ENCODE measurements at regions not wholly inside any gene's neighbourhood (a gene's known extent, or its start where the extent isn't known, plus 50 kb on each side); places are given as distances from the start of the nearest gene placed in this dataset.

DNA sequence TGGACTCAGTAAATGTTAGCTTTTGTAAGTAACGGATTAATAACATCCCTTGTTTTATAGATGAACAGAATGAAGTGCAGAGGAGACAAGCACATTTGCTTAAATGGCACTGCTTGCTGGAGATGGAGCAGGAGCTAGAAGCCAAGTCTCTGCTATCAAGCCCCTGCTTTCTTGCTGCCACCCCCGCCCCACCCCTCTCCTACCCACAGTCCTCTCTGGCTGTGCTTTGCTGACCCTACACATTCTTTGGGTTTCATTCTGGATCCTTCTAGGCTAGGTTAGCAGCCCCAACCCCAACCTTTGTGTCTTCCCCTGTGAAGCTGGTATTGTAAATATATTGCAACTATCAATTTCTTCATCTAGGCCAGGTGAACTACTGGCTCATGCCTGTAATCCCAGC lies 77.5 kb upstream of the CAPZB start (continued):
- TF ChIP-seq ZNF816 (CRISPR knock-in tag; IDR thresholded peaks at IDR 0.05; ENCODE audit: borderline replicate concordance) (no peak), ZGPAT (CRISPR knock-in tag; IDR thresholded peaks at IDR 0.05) (no peak), ZNF33A (CRISPR knock-in tag; IDR thresholded peaks at IDR 0.05; ENCODE audit: borderline replicate concordance) (no peak)

DNA sequence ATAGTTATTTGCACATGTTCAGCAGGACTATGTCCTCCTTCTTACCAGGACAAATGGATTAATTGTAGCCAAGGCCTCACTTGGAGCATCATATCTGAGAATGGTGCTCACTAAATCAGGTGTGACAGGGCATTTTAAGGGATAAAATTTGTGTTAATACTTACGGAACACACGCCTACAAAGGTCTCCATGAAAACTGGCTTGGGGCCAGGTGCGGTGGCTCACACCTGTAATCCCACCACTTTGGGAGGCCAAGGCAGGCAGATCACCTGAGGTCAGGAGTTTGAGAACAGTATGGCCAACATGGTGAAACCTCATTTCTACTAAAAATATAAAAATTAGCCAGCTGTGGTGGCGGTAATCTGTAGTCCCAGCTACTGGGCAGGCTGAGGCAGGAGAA lies 75.1 kb upstream of the CAPZB start:
- CTCF ChIA-PET (ENCODE audit: low intra/inter-chr PET ratio, low total read pairs), result no interaction called here

More for the DNA sequence above, 75.1 kb upstream of the CAPZB start:
- no peak overlapping the region for H3K4me3 ChIP-seq (replicated peaks in 1 of 3; ENCODE audit: insufficient read depth in 1 of 3, low read depth in 2 of 3, low read length in 3 of 3)
- no peak for TF ChIP-seq SSRP1 (CRISPR knock-in tag; IDR thresholded peaks at IDR 0.05)
- TF ChIP-seq, protein P1, sequence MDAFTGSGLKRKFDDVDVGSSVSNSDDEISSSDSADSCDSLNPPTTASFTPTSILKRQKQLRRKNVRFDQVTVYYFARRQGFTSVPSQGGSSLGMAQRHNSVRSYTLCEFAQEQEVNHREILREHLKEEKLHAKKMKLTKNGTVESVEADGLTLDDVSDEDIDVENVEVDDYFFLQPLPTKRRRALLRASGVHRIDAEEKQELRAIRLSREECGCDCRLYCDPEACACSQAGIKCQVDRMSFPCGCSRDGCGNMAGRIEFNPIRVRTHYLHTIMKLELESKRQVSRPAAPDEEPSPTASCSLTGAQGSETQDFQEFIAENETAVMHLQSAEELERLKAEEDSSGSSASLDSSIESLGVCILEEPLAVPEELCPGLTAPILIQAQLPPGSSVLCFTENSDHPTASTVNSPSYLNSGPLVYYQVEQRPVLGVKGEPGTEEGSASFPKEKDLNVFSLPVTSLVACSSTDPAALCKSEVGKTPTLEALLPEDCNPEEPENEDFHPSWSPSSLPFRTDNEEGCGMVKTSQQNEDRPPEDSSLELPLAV (CRISPR knock-in tag; conservative IDR thresholded peaks at IDR 0.05; ENCODE audit: low read depth), result no peak
- TF ChIP-seq ATM (IDR thresholded peaks at IDR 0.05; ENCODE audit: borderline replicate concordance), result no peak
- TF ChIP-seq ZNF362 (CRISPR knock-in tag; IDR thresholded peaks at IDR 0.05; ENCODE audit: borderline replicate concordance), result no peak
- TF ChIP-seq JDP2 (CRISPR knock-in tag; IDR thresholded peaks at IDR 0.05; ENCODE audit: borderline replicate concordance), result no peak
- TF ChIP-seq ZBTB37 (CRISPR knock-in tag; IDR thresholded peaks at IDR 0.05), result no peak
- no peak for TF ChIP-seq ZBTB25 (CRISPR knock-in tag; IDR thresholded peaks at IDR 0.05)
- TF ChIP-seq SIN3B (IDR thresholded peaks at IDR 0.05; ENCODE audit: low read length), result no peak
- no peak for TF ChIP-seq TRIM24 (CRISPR knock-in tag; IDR thresholded peaks at IDR 0.05)
- no peak for TF ChIP-seq ZNF12 (CRISPR knock-in tag; IDR thresholded peaks at IDR 0.05)
- no peak for TF ChIP-seq ZNF260 (CRISPR knock-in tag; IDR thresholded peaks at IDR 0.05; ENCODE audit: borderline replicate concordance, low read depth)
- no peak overlapping the region for H2AFZ ChIP-seq (ENCODE audit: low read length)
- no peak overlapping the region for H3K4me2 ChIP-seq (ENCODE audit: low read depth, low read length)
- no peak overlapping the region for H3K9ac ChIP-seq (ENCODE audit: insufficient read depth, low read depth, low read length)
- no peak overlapping the region for H3K27ac ChIP-seq (ENCODE audit: extremely low read length, insufficient read depth, low read length)
- 0 out of 2 replicates have a peak, but pooled peaks cover 11% of the 10 kb centered on the region for H3K4me1 ChIP-seq (ENCODE audit: insufficient read depth, low read length)
- no peaks in the 10 kb centered on the region for H4K20me1 ChIP-seq (ENCODE audit: insufficient read depth, low read length)
- no peaks in the 10 kb centered on the region for H3K79me2 ChIP-seq (ENCODE audit: insufficient read depth, low read length)
- POLR2A ChIA-PET, result interaction anchor here (1.4 kb wide), 1 partner anchor 36 kb away, joined by 5 read pairs; a partner anchor contains a TSS
- 53% methylated on average over 4 of the region's 4 CpGs for WGBS (ENCODE audit: low lambda C conversion rate)
- no peak for DNase-seq (ENCODE audit: low spot score)
- no peaks in the 10 kb centered on the region for H3K36me3 ChIP-seq (replicated peaks in 1 of 2; ENCODE audit: control insufficient read depth in 1 of 2, insufficient read depth in 2 of 2, low read length in 2 of 2)
- H3K27me3 ChIP-seq (ENCODE audit: control insufficient read depth in 1 of 2, insufficient read depth in 2 of 2, low read length in 2 of 2), result peaks cover 1 to 27% of the 10 kb centered on the region in 2 experiments; a peak in 4 of 5 replicates
- ATAC-seq, result no peak
- FAIRE-seq, result no peak
- no TSS peak for BruUV-seq (replicated peaks)
- in situ Hi-C loops (cut with HindIII; ENCODE audit: extremely low pct_ligation_motif_present, low pct_unique_long_range_greater_than_20kb), result no loop called here
- H3K9me3 ChIP-seq (ENCODE audit: low read length), result no peaks in the 10 kb centered on the region
- intact Hi-C loops (cut with micrococcal nuclease; ENCODE audit: unreplicated experiment), result no loop called here
